MV-4-11 (cell line): ENCODE measurements at regions not wholly inside any gene's neighbourhood (a gene's known extent, or its start where the extent isn't known, plus 50 kb on each side); places are given as distances from the start of the nearest gene placed in this dataset.
A peak's percentile ranks its signal among the peaks of the same experiment; 100 is the strongest.

Source experiments
- DNase-seq: peaks from one replicate; lab custom pipeline; 2025; lab: John Stamatoyannopoulos, UW

GRCh38 chr2:74065456-74065855, 80.7 kb downstream of the TET3 start:
- no peak for DNase-seq

DNA sequence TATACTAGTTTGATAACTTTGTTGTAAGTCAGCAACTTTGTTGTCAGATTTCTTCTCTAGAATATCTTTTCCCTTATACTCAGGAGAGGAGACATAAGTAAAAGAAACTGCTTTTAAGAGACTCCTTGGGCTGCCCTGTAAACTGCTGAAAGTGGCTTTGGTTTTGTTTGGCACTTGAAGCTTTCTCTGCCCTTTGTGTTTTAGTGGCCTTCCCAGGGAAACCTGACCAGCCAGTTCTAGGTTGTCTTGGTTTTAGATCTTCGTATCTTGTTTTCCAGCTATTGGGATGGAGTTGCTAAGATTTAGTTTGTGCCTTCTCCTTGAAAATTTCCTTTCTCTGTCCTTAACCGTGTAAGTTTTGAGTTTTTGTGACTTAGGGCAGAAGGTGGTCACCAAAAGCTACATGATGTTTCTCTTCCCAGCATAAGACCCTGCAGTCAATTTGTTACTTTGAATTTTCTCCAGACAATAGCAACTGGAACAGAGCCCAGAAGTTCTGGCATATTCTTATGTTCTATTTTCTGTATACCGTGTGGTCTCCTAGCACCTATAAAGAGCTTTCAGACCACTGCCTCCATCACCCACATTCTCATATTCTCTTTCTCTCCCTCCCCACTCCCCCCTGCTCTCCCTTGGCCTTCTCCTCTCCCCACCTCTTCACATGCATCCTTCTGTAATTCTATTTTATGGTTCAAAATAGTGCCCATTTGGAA, 81.1 kb downstream of the BOLA3 start:
- DNase-seq, result no peak

DNA sequence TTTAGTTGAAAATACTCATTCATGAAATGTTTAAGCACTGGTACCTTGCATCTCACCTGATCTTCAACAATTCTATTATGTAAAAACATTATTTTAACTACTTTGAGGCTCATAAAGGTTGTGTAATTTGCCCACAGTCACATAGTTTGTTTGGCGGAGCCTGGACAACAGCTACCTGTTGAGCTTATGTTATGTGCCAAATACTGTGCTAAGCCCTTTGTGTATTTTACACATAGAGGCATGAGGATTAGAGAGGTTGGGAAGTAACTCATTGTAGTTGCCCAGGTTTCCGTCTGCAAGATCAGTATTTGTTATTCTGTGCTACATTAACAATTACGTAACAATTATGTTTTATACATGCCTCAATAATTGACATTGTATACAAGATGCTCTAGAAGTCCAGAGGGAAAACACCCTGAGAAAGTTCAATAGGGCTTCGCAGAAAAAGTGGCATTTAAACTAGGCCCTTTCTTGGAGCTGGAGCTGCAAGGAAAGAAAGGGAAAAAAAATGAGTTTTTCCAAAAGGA, 80.4 kb downstream of the BOLA3 start:
- no peak for DNase-seq

- DNase-seq, result peak; percentile 38
These were observed 76.7 kb downstream of the BOLA3 start for GRCh38 chr2:74070991-74071390.

GRCh38 chr2:74071426-74071825, 76.3 kb downstream of the BOLA3 start:
- no peak for DNase-seq

GRCh38 chr2:74072565-74072964, 75.1 kb downstream of the BOLA3 start:
- peak; percentile 66 for DNase-seq

GRCh38 chr2:74074487-74074886, 73.2 kb downstream of the BOLA3 start:
- DNase-seq, result no peak

DNA sequence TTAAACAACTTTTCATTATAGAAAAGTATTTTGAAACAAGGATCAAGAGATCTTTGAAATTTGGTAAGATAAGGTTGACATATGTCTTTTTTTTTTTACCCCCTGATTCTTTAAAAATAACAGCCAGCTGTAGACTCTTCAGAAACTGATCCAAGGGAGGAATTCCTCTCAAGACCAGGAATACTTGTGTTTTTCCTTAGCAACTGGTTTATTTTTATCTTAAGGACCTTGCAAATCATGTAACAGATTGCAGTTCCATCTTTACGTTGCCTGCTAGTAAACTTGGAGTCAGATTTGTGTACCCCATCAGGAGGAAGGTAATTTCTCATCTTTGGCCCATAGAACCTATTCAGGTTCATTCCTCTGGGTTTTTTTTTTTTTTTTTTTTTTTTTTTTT, 71.6 kb downstream of the BOLA3 start:
- DNase-seq, result no peak

DNA sequence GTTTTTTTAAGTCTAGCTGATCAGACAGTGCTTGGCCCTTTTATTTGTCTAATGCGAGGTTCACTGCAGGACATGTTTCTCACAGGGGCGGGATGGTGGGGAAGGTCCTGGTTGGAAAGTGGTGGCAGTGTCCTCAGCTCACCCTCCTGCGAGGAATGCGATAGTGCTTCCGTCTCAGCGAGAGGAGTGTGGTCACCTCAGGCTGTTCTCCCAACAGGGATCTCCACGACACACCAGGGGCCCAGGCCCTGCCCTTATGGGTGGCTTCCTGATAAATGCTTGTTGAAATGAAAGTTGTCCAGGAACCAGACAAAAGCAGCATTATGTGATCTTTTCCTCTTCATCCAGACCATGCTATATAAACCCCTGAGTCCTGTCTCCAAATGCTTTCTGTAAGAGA, 70.1 kb downstream of the BOLA3 start:
- DNase-seq, result no peak

DNA sequence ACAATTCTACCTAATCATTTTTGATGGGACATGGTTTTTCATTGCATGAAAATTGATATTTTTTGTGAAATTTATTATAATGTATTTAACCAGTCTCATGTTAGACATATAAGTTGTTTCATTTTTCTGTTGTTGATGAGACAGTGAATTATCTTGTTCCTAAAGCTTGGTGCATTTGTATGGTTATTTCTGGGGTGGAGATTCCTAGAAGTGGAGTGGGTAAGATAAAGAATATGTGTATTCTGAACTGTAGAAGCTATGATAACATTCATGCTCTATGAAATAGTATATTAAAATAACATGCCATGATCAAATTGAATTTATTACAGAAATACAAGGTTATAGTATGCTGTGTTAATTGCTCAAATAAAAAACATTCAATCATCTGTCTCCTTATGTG, 69.2 kb downstream of the BOLA3 start:
- DNase-seq, result no peak

DNA sequence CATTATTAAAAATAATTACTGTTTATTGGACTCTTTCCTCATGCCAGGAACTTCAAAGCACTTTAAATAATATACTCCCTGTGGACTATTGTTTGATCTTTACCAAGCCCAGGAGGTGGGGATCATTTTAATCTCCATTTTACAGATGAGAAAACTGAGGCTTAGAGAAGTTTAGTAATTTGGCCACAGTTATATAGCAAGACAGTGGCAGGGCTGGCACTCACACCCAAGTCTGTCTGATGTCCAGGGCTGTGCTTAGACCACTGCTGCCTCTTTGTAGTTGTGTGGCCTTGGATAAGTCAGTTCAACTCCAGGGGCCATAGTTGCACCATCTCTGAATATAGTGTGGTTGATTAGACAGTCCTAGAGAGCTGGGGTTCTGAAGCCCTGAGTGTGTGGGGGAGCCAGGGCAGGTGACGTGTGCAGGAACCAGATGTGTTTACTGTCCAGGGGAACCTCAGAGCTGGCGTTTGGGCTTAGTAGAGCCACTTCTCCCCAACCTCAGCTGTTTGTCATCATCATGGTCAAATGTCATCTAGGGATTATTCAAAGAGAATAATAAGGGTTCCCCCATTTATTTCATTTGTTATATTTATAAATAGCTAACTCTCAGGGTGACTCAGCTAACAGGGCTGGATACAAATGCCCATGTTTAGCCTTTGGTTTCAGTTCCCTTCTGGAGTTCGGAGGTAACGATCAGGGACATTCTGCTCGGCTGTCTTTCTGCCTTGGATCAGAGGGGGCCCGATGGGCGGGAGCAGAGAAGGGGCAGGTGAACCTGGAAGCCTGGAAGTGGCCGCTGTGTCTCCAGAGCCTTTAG, 68.0 kb downstream of the BOLA3 start:
- DNase-seq, result peak; percentile 93

- peak; percentile 73 for DNase-seq
These were observed 67.4 kb downstream of the BOLA3 start for GRCh38 chr2:74080346-74080745.

DNA sequence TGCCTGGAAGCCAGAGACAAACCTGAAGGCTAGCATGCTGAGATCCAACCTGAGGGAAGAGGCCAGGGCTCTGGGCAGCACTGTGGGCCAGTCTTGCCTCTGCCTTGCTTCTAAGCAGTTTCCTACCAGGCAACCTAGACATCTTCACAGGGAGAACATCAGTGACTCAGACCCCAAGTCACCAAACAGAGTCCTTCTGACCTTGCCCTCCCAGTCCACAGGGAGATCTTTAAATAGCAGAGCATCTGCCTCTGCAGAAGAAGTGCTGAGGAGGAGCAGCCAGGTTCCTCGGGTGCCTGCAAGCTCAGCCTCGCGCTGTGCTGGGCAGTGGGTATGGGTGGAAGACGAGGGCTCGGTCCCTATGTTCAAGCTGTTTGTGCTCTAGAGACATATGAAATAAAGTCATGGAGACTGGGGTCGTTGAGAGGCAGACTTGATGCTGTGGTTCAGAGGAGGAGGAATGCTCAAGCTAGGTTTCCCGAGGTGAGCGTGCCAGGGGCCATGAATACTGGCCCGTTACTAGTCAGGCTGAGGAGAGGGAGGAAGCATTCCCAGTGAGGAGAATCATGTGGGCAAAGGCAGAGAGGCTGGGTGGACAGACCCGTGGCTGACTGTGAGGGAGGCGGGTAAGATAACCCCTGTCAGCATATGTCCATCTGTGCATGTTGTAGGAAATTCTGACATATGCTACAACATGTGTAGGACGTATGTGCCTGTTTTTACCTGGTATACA, 66.5 kb downstream of the BOLA3 start:
- no peak for DNase-seq

- DNase-seq, result no peak
These were observed 66.0 kb downstream of the BOLA3 start for GRCh38 chr2:74081763-74082110.

- DNase-seq, result no peak
These were observed 64.0 kb downstream of the BOLA3 start for GRCh38 chr2:74083750-74084149.
